ENCODE measurements at regions not wholly inside any gene's neighbourhood (a gene's known extent, or its start where the extent isn't known, plus 50 kb on each side); places are given as distances from the start of the nearest gene placed in this dataset.

GRCh38 chr17:33398386-33398785, 105.3 kb upstream of the ASIC2 start:
- no peak overlapping the region for H3K4me3 ChIP-seq (replicated peaks in 1 of 3)
- no peaks in the 10 kb centered on the region for H3K9me3 ChIP-seq
- DNase-seq, result no peak
- WGBS, 2 donors, result 98 to 100% methylated on average over 1 of the region's 1 CpG
- no peaks in the 10 kb centered on the region for H3K27me3 ChIP-seq
- intact Hi-C loops (cut with DNase I), result no loop called here
- no peaks in the 10 kb centered on the region for H3K36me3 ChIP-seq
- H3K27ac ChIP-seq, result no peak overlapping the region
- no peak for TF ChIP-seq POLR2A (IDR thresholded peaks at IDR 0.05)
- TF ChIP-seq, protein P1, sequence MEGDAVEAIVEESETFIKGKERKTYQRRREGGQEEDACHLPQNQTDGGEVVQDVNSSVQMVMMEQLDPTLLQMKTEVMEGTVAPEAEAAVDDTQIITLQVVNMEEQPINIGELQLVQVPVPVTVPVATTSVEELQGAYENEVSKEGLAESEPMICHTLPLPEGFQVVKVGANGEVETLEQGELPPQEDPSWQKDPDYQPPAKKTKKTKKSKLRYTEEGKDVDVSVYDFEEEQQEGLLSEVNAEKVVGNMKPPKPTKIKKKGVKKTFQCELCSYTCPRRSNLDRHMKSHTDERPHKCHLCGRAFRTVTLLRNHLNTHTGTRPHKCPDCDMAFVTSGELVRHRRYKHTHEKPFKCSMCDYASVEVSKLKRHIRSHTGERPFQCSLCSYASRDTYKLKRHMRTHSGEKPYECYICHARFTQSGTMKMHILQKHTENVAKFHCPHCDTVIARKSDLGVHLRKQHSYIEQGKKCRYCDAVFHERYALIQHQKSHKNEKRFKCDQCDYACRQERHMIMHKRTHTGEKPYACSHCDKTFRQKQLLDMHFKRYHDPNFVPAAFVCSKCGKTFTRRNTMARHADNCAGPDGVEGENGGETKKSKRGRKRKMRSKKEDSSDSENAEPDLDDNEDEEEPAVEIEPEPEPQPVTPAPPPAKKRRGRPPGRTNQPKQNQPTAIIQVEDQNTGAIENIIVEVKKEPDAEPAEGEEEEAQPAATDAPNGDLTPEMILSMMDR (IDR thresholded peaks at IDR 0.05), result no peak
- H3K4me1 ChIP-seq, result peaks cover 0 to 5% of the 10 kb centered on the region in 2 donors

GRCh38 chr17:33401249-33401648, 108.2 kb upstream of the ASIC2 start:
- intact Hi-C loops (cut with DNase I), result no loop called here
- WGBS, 2 donors, result 82 to 97% methylated on average over 2 of the region's 2 CpGs

GRCh38 chr17:33403194-33403593, 110.1 kb upstream of the ASIC2 start:
- no peak for TF ChIP-seq POLR2A (IDR thresholded peaks at IDR 0.05)
- TF ChIP-seq, protein P1 (IDR thresholded peaks at IDR 0.05), result no peak
- no peak overlapping the region for H3K27ac ChIP-seq
- no peaks in the 10 kb centered on the region for H3K36me3 ChIP-seq
- H3K4me3 ChIP-seq (replicated peaks in 1 of 3), result no peak overlapping the region
- H3K4me1 ChIP-seq, result peaks cover 0 to 5% of the 10 kb centered on the region in 2 donors
- intact Hi-C loops (cut with DNase I), result no loop called here
- no peaks in the 10 kb centered on the region for H3K27me3 ChIP-seq
- H3K9me3 ChIP-seq, result no peaks in the 10 kb centered on the region
- no peak for DNase-seq

More at GRCh38 chr17:33401249-33401648, 108.2 kb upstream of the ASIC2 start:
- Histone ChIP-seq H3K9me3 (no peaks in the 10 kb centered on the region), H3K4me3 (replicated peaks in 1 of 3) (no peak overlapping the region), H3K27ac (no peak overlapping the region), H3K4me1 (peaks cover 0 to 5% of the 10 kb centered on the region in 2 donors), H3K36me3 (no peaks in the 10 kb centered on the region), H3K27me3 (no peaks in the 10 kb centered on the region)
- no peak for TF ChIP-seq POLR2A (IDR thresholded peaks at IDR 0.05)
- TF ChIP-seq, protein P1 (IDR thresholded peaks at IDR 0.05), result no peak
- DNase-seq, result no peak

- no peaks in the 10 kb centered on the region for H3K27me3 ChIP-seq
- H3K27ac ChIP-seq, result no peak overlapping the region
- no peak overlapping the region for H3K4me3 ChIP-seq (replicated peaks in 1 of 3)
- TF ChIP-seq, protein P1 (IDR thresholded peaks at IDR 0.05), result no peak
- no peak for TF ChIP-seq POLR2A (IDR thresholded peaks at IDR 0.05)
- peaks cover 0 to under 1% of the 10 kb centered on the region in 2 donors for H3K4me1 ChIP-seq
- H3K9me3 ChIP-seq, result no peaks in the 10 kb centered on the region
- WGBS, 2 donors, result 68 to 71% methylated on average over 4 of the region's 4 CpGs
- H3K36me3 ChIP-seq, result no peaks in the 10 kb centered on the region
- DNase-seq, result no peak
- intact Hi-C loops (cut with DNase I), result no loop called here
These were observed 111.2 kb upstream of the ASIC2 start for GRCh38 chr17:33404070-33404819.

GRCh38 chr17:33416131-33416530, 123.0 kb upstream of the ASIC2 start:
- H3K27ac ChIP-seq, result no peak overlapping the region
- WGBS, 2 donors, result 69 to 70% methylated on average over 2 of the region's 2 CpGs
- H3K4me1 ChIP-seq, result peaks cover 0 to 6% of the 10 kb centered on the region in 2 donors
- H3K27me3 ChIP-seq, result no peaks in the 10 kb centered on the region
- TF ChIP-seq, protein P1 (IDR thresholded peaks at IDR 0.05), result no peak
- no peak for TF ChIP-seq POLR2A (IDR thresholded peaks at IDR 0.05)
- H3K9me3 ChIP-seq, result no peaks in the 10 kb centered on the region
- no peaks in the 10 kb centered on the region for H3K36me3 ChIP-seq
- DNase-seq, result no peak
- no peak overlapping the region for H3K4me3 ChIP-seq (replicated peaks in 1 of 3)
- intact Hi-C loops (cut with DNase I), result no loop called here
